ENCODE measurements at regions not wholly inside any gene's neighbourhood (a gene's known extent, or its start where the extent isn't known, plus 50 kb on each side); places are given as distances from the start of the nearest gene placed in this dataset.

DNA sequence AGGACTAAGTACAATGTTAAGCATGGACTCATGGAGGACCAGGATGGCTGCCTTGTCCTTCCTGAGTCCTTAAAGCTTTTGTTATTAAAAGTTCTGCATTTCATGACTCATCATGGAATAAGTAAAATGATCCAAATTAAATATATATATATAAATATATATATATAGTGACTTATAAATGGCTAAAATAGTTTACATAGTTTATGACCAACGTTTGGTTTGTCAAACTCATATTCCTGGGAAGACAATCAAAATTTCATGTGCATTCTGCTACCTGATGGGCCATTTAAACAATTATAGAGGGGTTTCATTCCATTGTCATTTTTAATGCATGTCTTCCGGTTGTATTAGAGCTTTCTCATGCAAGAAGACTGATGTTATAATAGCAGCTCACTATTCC, 1190.7 kb downstream of the FSCB start:
- TF ChIP-seq CTCF (IDR thresholded peaks at IDR 0.05; ENCODE audit: partially characterized antibody, unreplicated experiment) = no peak

DNA sequence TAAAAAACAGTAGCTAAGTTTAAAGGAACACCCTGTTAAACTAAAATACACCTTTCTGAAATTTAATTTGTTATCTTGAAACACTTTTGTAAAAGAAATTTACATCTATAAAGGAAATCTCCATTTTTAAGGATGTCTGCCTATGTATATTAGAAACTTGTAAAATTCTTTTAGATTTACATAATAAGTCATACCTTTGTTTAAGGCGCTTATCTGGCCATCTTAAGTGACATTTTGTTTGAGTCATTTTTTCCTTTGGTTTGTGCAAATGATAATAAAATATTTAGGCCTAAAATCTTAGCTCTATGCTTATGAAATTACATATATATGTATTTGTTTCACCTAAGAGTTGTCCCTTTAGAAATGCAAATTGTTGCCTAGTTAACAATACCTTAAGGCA, 1193.4 kb downstream of the FSCB start:
- no peaks in the 10 kb centered on the region for H3K9me3 Mint-ChIP-seq (ENCODE audit: unreplicated experiment)
- DNase-seq = no peak
- H3K27me3 Mint-ChIP-seq (ENCODE audit: unreplicated experiment) = peaks cover 2% of the 10 kb centered on the region
- no peaks in the 10 kb centered on the region for H3K36me3 Mint-ChIP-seq (ENCODE audit: unreplicated experiment)
- TF ChIP-seq CTCF (IDR thresholded peaks at IDR 0.05; ENCODE audit: partially characterized antibody, unreplicated experiment) = no peak
- H3K27ac Mint-ChIP-seq (ENCODE audit: unreplicated experiment) = no peak overlapping the region
- H3K4me3 Mint-ChIP-seq (ENCODE audit: unreplicated experiment) = no peak overlapping the region
- no peaks in the 10 kb centered on the region for H3K4me1 Mint-ChIP-seq (ENCODE audit: low read depth, unreplicated experiment)

More for the DNA sequence above, 1190.7 kb downstream of the FSCB start:
- Mint-ChIP-seq H3K9me3 (ENCODE audit: unreplicated experiment) (no peaks in the 10 kb centered on the region), H3K4me1 (ENCODE audit: low read depth, unreplicated experiment) (no peaks in the 10 kb centered on the region), H3K27me3 (ENCODE audit: unreplicated experiment) (peaks cover 2% of the 10 kb centered on the region), H3K36me3 (ENCODE audit: unreplicated experiment) (no peaks in the 10 kb centered on the region), H3K4me3 (ENCODE audit: unreplicated experiment) (no peak overlapping the region), H3K27ac (ENCODE audit: unreplicated experiment) (no peak overlapping the region)
- no peak for DNase-seq

GRCh38 chr14:43308421-43309110, 1198.5 kb downstream of the FSCB start:
- no peak for TF ChIP-seq CTCF (IDR thresholded peaks at IDR 0.05; ENCODE audit: partially characterized antibody, unreplicated experiment)
- H3K27ac Mint-ChIP-seq (ENCODE audit: unreplicated experiment) = no peak overlapping the region
- H3K27me3 Mint-ChIP-seq (ENCODE audit: unreplicated experiment) = peaks cover 2% of the 10 kb centered on the region
- DNase-seq = no peak
- H3K4me3 Mint-ChIP-seq (ENCODE audit: unreplicated experiment) = no peak overlapping the region
- H3K9me3 Mint-ChIP-seq (ENCODE audit: unreplicated experiment) = no peaks in the 10 kb centered on the region
- no peaks in the 10 kb centered on the region for H3K4me1 Mint-ChIP-seq (ENCODE audit: low read depth, unreplicated experiment)
- H3K36me3 Mint-ChIP-seq (ENCODE audit: unreplicated experiment) = no peaks in the 10 kb centered on the region

DNA sequence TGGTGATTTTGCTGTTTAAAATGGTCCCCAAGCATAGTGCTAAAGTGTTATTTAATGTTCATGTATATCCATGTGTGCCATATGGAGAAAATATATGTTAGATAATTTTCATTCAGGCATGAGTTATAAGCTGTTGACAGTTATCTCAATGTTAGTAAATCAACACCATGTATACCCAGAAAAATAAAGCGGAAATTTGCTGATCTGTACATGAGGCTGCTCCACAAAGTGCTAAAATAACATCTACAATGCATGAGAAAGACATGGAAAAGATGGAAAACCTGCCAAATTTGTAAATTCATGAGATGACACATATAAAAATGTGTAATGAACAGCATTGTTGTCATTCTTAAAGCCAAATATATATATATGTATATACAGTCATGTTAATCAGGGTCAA, 1199.2 kb downstream of the FSCB start:
- Mint-ChIP-seq H3K27me3 (ENCODE audit: unreplicated experiment) (peaks cover 2% of the 10 kb centered on the region), H3K4me1 (ENCODE audit: low read depth, unreplicated experiment) (no peaks in the 10 kb centered on the region), H3K9me3 (ENCODE audit: unreplicated experiment) (no peaks in the 10 kb centered on the region), H3K27ac (ENCODE audit: unreplicated experiment) (no peak overlapping the region), H3K4me3 (ENCODE audit: unreplicated experiment) (no peak overlapping the region), H3K36me3 (ENCODE audit: unreplicated experiment) (no peaks in the 10 kb centered on the region)
- DNase-seq = no peak
- no peak for TF ChIP-seq CTCF (IDR thresholded peaks at IDR 0.05; ENCODE audit: partially characterized antibody, unreplicated experiment)

GRCh38 chr14:43306053-43306452, 1201.0 kb downstream of the FSCB start:
- no peaks in the 10 kb centered on the region for H3K9me3 Mint-ChIP-seq (ENCODE audit: unreplicated experiment)
- no peaks in the 10 kb centered on the region for H3K36me3 Mint-ChIP-seq (ENCODE audit: unreplicated experiment)
- DNase-seq = no peak
- no peaks in the 10 kb centered on the region for H3K27me3 Mint-ChIP-seq (ENCODE audit: unreplicated experiment)
- no peak overlapping the region for H3K4me3 Mint-ChIP-seq (ENCODE audit: unreplicated experiment)
- H3K4me1 Mint-ChIP-seq (ENCODE audit: low read depth, unreplicated experiment) = no peaks in the 10 kb centered on the region
- H3K27ac Mint-ChIP-seq (ENCODE audit: unreplicated experiment) = no peak overlapping the region
- no peak for TF ChIP-seq CTCF (IDR thresholded peaks at IDR 0.05; ENCODE audit: partially characterized antibody, unreplicated experiment)
